ENCODE measurements at regions not wholly inside any gene's neighbourhood (a gene's known extent, or its start where the extent isn't known, plus 50 kb on each side); places are given as distances from the start of the nearest gene placed in this dataset.

- no peaks in the 10 kb centered on the region for H3K79me2 ChIP-seq (ENCODE audit: low read length)
- no peak overlapping the region for H3K4me3 ChIP-seq (ENCODE audit: low read length)
- BruUV-seq (replicated peaks) = no TSS peak
- no peak overlapping the region for H3K27ac ChIP-seq (ENCODE audit: low read length)
- H2AFZ ChIP-seq (ENCODE audit: low read length) = no peak overlapping the region
- no peak overlapping the region for H3K4me2 ChIP-seq (ENCODE audit: low read length)
- H4K20me1 ChIP-seq (ENCODE audit: low read length) = no peaks in the 10 kb centered on the region
- H3K9me2 ChIP-seq (replicated peaks; ENCODE audit: low read length) = no peaks in the 10 kb centered on the region
- no peaks in the 10 kb centered on the region for H3K4me1 ChIP-seq (ENCODE audit: insufficient read depth, low read length)
- intact Hi-C loops (cut with micrococcal nuclease) = no loop called here
- POLR2A ChIA-PET (ENCODE audit: unreplicated experiment) = no interaction called here
- H3K36me3 ChIP-seq (ENCODE audit: low read depth, low read length) = no peaks in the 10 kb centered on the region
- no peak for DNase-seq
- H3F3A ChIP-seq (ENCODE audit: low read length, unreplicated experiment) = no peaks in the 10 kb centered on the region
- no peak for ATAC-seq
- TF ChIP-seq, protein P1, sequence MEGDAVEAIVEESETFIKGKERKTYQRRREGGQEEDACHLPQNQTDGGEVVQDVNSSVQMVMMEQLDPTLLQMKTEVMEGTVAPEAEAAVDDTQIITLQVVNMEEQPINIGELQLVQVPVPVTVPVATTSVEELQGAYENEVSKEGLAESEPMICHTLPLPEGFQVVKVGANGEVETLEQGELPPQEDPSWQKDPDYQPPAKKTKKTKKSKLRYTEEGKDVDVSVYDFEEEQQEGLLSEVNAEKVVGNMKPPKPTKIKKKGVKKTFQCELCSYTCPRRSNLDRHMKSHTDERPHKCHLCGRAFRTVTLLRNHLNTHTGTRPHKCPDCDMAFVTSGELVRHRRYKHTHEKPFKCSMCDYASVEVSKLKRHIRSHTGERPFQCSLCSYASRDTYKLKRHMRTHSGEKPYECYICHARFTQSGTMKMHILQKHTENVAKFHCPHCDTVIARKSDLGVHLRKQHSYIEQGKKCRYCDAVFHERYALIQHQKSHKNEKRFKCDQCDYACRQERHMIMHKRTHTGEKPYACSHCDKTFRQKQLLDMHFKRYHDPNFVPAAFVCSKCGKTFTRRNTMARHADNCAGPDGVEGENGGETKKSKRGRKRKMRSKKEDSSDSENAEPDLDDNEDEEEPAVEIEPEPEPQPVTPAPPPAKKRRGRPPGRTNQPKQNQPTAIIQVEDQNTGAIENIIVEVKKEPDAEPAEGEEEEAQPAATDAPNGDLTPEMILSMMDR (conservative IDR thresholded peaks at IDR 0.05; ENCODE audit: low read depth, low read length) = no peak
- TF ChIP-seq EZH2 (IDR thresholded peaks at IDR 0.05; ENCODE audit: low read length, unreplicated experiment) (no peak), EZH2phosphoT487 (IDR thresholded peaks at IDR 0.05; ENCODE audit: borderline replicate concordance, low read length) (no peak)
- CTCF ChIA-PET = no interaction called here
- no peaks in the 10 kb centered on the region for H3K9me3 ChIP-seq (ENCODE audit: low read length)
- no peak overlapping the region for H3K9ac ChIP-seq (ENCODE audit: low read length)
- no peaks in the 10 kb centered on the region for H3K27me3 ChIP-seq (ENCODE audit: low read length)
Measured at GRCh38 chr6:67501755-67502154, 1133.3 kb upstream of the ADGRB3 start.

- Histone ChIP-seq H3K9me3 (ENCODE audit: low read length) (no peaks in the 10 kb centered on the region), H2AFZ (ENCODE audit: low read length) (no peak overlapping the region), H3K4me1 (ENCODE audit: insufficient read depth, low read length) (no peaks in the 10 kb centered on the region), H3F3A (ENCODE audit: low read length, unreplicated experiment) (no peaks in the 10 kb centered on the region), H4K20me1 (ENCODE audit: low read length) (no peaks in the 10 kb centered on the region), H3K4me2 (ENCODE audit: low read length) (no peak overlapping the region), H3K79me2 (ENCODE audit: low read length) (no peaks in the 10 kb centered on the region), H3K27me3 (ENCODE audit: low read length) (no peaks in the 10 kb centered on the region), H3K9ac (ENCODE audit: low read length) (no peak overlapping the region), H3K27ac (ENCODE audit: low read length) (no peak overlapping the region), H3K9me2 (replicated peaks; ENCODE audit: low read length) (no peaks in the 10 kb centered on the region), H3K4me3 (ENCODE audit: low read length) (no peak overlapping the region), H3K36me3 (ENCODE audit: low read depth, low read length) (no peaks in the 10 kb centered on the region)
- TF ChIP-seq, protein P1 (conservative IDR thresholded peaks at IDR 0.05; ENCODE audit: low read depth, low read length) = no peak
- TF ChIP-seq EZH2 (IDR thresholded peaks at IDR 0.05; ENCODE audit: low read length, unreplicated experiment) (no peak), EZH2phosphoT487 (IDR thresholded peaks at IDR 0.05; ENCODE audit: borderline replicate concordance, low read length) (no peak)
- ATAC-seq (no peak), DNase-seq (no peak)
- intact Hi-C loops (cut with micrococcal nuclease) = no loop called here
- BruUV-seq (replicated peaks) = no TSS peak
- ChIA-PET POLR2A (ENCODE audit: unreplicated experiment) (no interaction called here), CTCF (no interaction called here)
Measured at GRCh38 chr6:67497749-67498148, 1137.3 kb upstream of the ADGRB3 start.

- Histone ChIP-seq H3K27me3 (ENCODE audit: low read length) (no peaks in the 10 kb centered on the region), H2AFZ (ENCODE audit: low read length) (no peak overlapping the region), H3K9me2 (replicated peaks; ENCODE audit: low read length) (no peaks in the 10 kb centered on the region), H3K9me3 (ENCODE audit: low read length) (no peaks in the 10 kb centered on the region), H3K4me3 (ENCODE audit: low read length) (no peak overlapping the region), H3K4me2 (ENCODE audit: low read length) (no peak overlapping the region), H4K20me1 (ENCODE audit: low read length) (no peaks in the 10 kb centered on the region), H3K36me3 (ENCODE audit: low read depth, low read length) (no peaks in the 10 kb centered on the region), H3K27ac (ENCODE audit: low read length) (no peak overlapping the region), H3K9ac (ENCODE audit: low read length) (no peak overlapping the region), H3K4me1 (ENCODE audit: insufficient read depth, low read length) (no peaks in the 10 kb centered on the region), H3F3A (ENCODE audit: low read length, unreplicated experiment) (no peaks in the 10 kb centered on the region), H3K79me2 (ENCODE audit: low read length) (no peaks in the 10 kb centered on the region)
- intact Hi-C loops (cut with micrococcal nuclease) = no loop called here
- no TSS peak for BruUV-seq (replicated peaks)
- TF ChIP-seq, protein P1 (conservative IDR thresholded peaks at IDR 0.05; ENCODE audit: low read depth, low read length) = no peak
- TF ChIP-seq EZH2phosphoT487 (IDR thresholded peaks at IDR 0.05; ENCODE audit: borderline replicate concordance, low read length) (no peak), EZH2 (IDR thresholded peaks at IDR 0.05; ENCODE audit: low read length, unreplicated experiment) (no peak)
- ChIA-PET CTCF (no interaction called here), POLR2A (ENCODE audit: unreplicated experiment) (no interaction called here)
- no peak for DNase-seq
- ATAC-seq = no peak
Measured at GRCh38 chr6:67496191-67496590, 1138.9 kb upstream of the ADGRB3 start.
